ENCODE measurements at regions not wholly inside any gene's neighbourhood (a gene's known extent, or its start where the extent isn't known, plus 50 kb on each side); places are given as distances from the start of the nearest gene placed in this dataset.
"Not testable (repeated sequence)": the region's sequence is repeated elsewhere in the genome, so short reads cannot be mapped to it uniquely, and the experiment has no call there.

- 64% methylated on average over 5 of the region's 5 CpGs for WGBS
These were observed 67.4 kb downstream of the SNTN start for GRCh38 chr3:63719796-63720445.

GRCh38 chr3:63720951-63721350, 68.5 kb downstream of the SNTN start:
- H3K27me3 ChIP-seq (ENCODE audit: control insufficient read depth in 4 of 4, insufficient read depth in 4 of 4, low read length in 3 of 4); H3K27ac ChIP-seq (ENCODE audit: low read depth in 1 of 2, low read length in 2 of 2); H3K4me1 ChIP-seq (ENCODE audit: control insufficient read depth in 4 of 4, insufficient read depth in 4 of 4, low read length in 3 of 4); H3K9ac ChIP-seq (ENCODE audit: low read depth in 1 of 2, low read length in 2 of 2); H3K36me3 ChIP-seq (ENCODE audit: control insufficient read depth in 4 of 4, insufficient read depth in 3 of 4, low read depth in 1 of 4, low read length in 3 of 4); H3K4me3 ChIP-seq (ENCODE audit: low read depth in 1 of 3, low read length in 3 of 3); DNase-seq (ENCODE audit: low spot score); H3K9me3 ChIP-seq (ENCODE audit: control insufficient read depth in 4 of 4, low read length in 3 of 4): not testable (repeated sequence)
- WGBS, result 84% methylated on average over 1 of the region's 1 CpG

More at GRCh38 chr3:63719796-63720445, 67.4 kb downstream of the SNTN start:
- H3K27me3 ChIP-seq (ENCODE audit: control insufficient read depth in 4 of 4, insufficient read depth in 4 of 4, low read length in 3 of 4), result peaks cover 0 to 4% (median 0%) of the 10 kb centered on the region in 4 donors
- H3K4me3 ChIP-seq (ENCODE audit: low read depth in 1 of 3, low read length in 3 of 3), result no peak overlapping the region
- DNase-seq (ENCODE audit: low spot score), result no peak
- H3K9me3 ChIP-seq (ENCODE audit: control insufficient read depth in 4 of 4, low read length in 3 of 4), result peaks cover 0 to 5% (median 0%) of the 10 kb centered on the region in 4 donors
- no peak overlapping the region for H3K27ac ChIP-seq (ENCODE audit: low read depth in 1 of 2, low read length in 2 of 2)
- H3K4me1 ChIP-seq (ENCODE audit: control insufficient read depth in 4 of 4, insufficient read depth in 4 of 4, low read length in 3 of 4), result no peaks in the 10 kb centered on the region
- no peak overlapping the region for H3K9ac ChIP-seq (ENCODE audit: low read depth in 1 of 2, low read length in 2 of 2)
- TF ChIP-seq ZBTB33 (IDR thresholded peaks at IDR 0.05) (no peak), SP1 (IDR thresholded peaks at IDR 0.05) (no peak), FOXA2 (IDR thresholded peaks at IDR 0.05) (no peak), RXRA (IDR thresholded peaks at IDR 0.05) (no peak), CTCF (IDR thresholded peaks at IDR 0.05; ENCODE audit: low read depth, low read length, missing input control) (no peak), GABPA (IDR thresholded peaks at IDR 0.05 in 1 of 2, conservative IDR thresholded peaks at IDR 0.05 in 1 of 2) (no peak), HNF4G (IDR thresholded peaks at IDR 0.05) (no peak)
- H3K36me3 ChIP-seq (ENCODE audit: control insufficient read depth in 4 of 4, insufficient read depth in 3 of 4, low read depth in 1 of 4, low read length in 3 of 4), result no peaks in the 10 kb centered on the region

GRCh38 chr3:63724987-63725386, 72.5 kb downstream of the SNTN start:
- 58% methylated on average over 3 of the region's 3 CpGs for WGBS
- H3K9ac ChIP-seq (ENCODE audit: low read depth in 1 of 2, low read length in 2 of 2), result no peak overlapping the region
- no peaks in the 10 kb centered on the region for H3K4me1 ChIP-seq (ENCODE audit: control insufficient read depth in 4 of 4, insufficient read depth in 4 of 4, low read length in 3 of 4)
- no peak overlapping the region for H3K27ac ChIP-seq (ENCODE audit: low read depth in 1 of 2, low read length in 2 of 2)
- no peak overlapping the region for H3K4me3 ChIP-seq (ENCODE audit: low read depth in 1 of 3, low read length in 3 of 3)
- H3K36me3 ChIP-seq (ENCODE audit: control insufficient read depth in 4 of 4, insufficient read depth in 3 of 4, low read depth in 1 of 4, low read length in 3 of 4), result no peaks in the 10 kb centered on the region
- no peak for DNase-seq (ENCODE audit: low spot score)
- H3K9me3 ChIP-seq (ENCODE audit: control insufficient read depth in 4 of 4, low read length in 3 of 4), result peaks cover 0 to 5% (median 0%) of the 10 kb centered on the region in 4 donors
- no peaks in the 10 kb centered on the region for H3K27me3 ChIP-seq (ENCODE audit: control insufficient read depth in 4 of 4, insufficient read depth in 4 of 4, low read length in 3 of 4)
- TF ChIP-seq RXRA (IDR thresholded peaks at IDR 0.05) (no peak), HNF4A (conservative IDR thresholded peaks at IDR 0.05) (no peak), TAF1 (conservative IDR thresholded peaks at IDR 0.05) (no peak), ZBTB33 (IDR thresholded peaks at IDR 0.05) (no peak), GABPA (IDR thresholded peaks at IDR 0.05 in 1 of 2, conservative IDR thresholded peaks at IDR 0.05 in 1 of 2) (no peak), JUND (IDR thresholded peaks at IDR 0.05) (no peak), FOXA1 (IDR thresholded peaks at IDR 0.05) (no peak), FOXA2 (IDR thresholded peaks at IDR 0.05) (no peak), NR2F2 (IDR thresholded peaks at IDR 0.05) (no peak), HNF4G (IDR thresholded peaks at IDR 0.05) (no peak), MAX (IDR thresholded peaks at IDR 0.05) (no peak), ATF3 (IDR thresholded peaks at IDR 0.05) (no peak), REST (IDR thresholded peaks at IDR 0.05) (no peak)
